GM18499 (cell line): ENCODE measurements at regions not wholly inside any gene's neighbourhood (a gene's known extent, or its start where the extent isn't known, plus 50 kb on each side); places are given as distances from the start of the nearest gene placed in this dataset.

Experiments used
- ATAC-seq: cut with Tn5 transposase; IDR thresholded peaks from one replicate; pipeline ENCODE4 v1.9.1; 2021; ENCODE audit warnings: moderate number of reproducible peaks; ENCODE audit not compliant: insufficient read depth, unreplicated experiment

- no peak for ATAC-seq
Measured at GRCh38 chr11:37088573-37088910, 490.5 kb upstream of the RAG2 start.

- ATAC-seq = no peak
Measured at GRCh38 chr11:37087650-37088572, 489.9 kb upstream of the RAG2 start.

GRCh38 chr11:37078521-37078920, 480.5 kb upstream of the RAG2 start:
- ATAC-seq = no peak

- no peak for ATAC-seq
Measured at GRCh38 chr11:37076866-37077265, 478.8 kb upstream of the RAG2 start.

GRCh38 chr11:37072538-37073055, 474.6 kb upstream of the RAG2 start:
- ATAC-seq = no peak

GRCh38 chr11:37050311-37050710, 452.3 kb upstream of the RAG2 start:
- no peak for ATAC-seq

- ATAC-seq = no peak
Measured at GRCh38 chr11:37040921-37041320, 442.9 kb upstream of the RAG2 start.

GRCh38 chr11:37038911-37039310, 440.9 kb upstream of the RAG2 start:
- no peak for ATAC-seq

GRCh38 chr11:37026741-37027140, 428.7 kb upstream of the RAG2 start:
- no peak for ATAC-seq

- no peak for ATAC-seq
Measured at GRCh38 chr11:37026326-37026725, 428.3 kb upstream of the RAG2 start.

GRCh38 chr11:37006563-37006962, 408.5 kb upstream of the RAG2 start:
- ATAC-seq = no peak

- no peak for ATAC-seq
Measured at GRCh38 chr11:37002831-37003230, 404.8 kb upstream of the RAG2 start.

- no peak for ATAC-seq
Measured at GRCh38 chr11:36997656-36998055, 399.6 kb upstream of the RAG2 start.

GRCh38 chr11:36996795-36997194, 398.8 kb upstream of the RAG2 start:
- no peak for ATAC-seq

GRCh38 chr11:36994208-36994607, 396.2 kb upstream of the RAG2 start:
- no peak for ATAC-seq

- no peak for ATAC-seq
Measured at GRCh38 chr11:36988556-36988955, 390.5 kb upstream of the RAG2 start.

GRCh38 chr11:36985562-36985961, 387.5 kb upstream of the RAG2 start:
- ATAC-seq = no peak

- ATAC-seq = no peak
Measured at GRCh38 chr11:36976741-36977140, 378.7 kb upstream of the RAG2 start.

- ATAC-seq = no peak
Measured at GRCh38 chr11:36974771-36975170, 376.7 kb upstream of the RAG2 start.

GRCh38 chr11:36953976-36954375, 355.9 kb upstream of the RAG2 start:
- ATAC-seq = no peak

GRCh38 chr11:36948460-36949127, 350.6 kb upstream of the RAG2 start:
- ATAC-seq = no peak

- no peak for ATAC-seq
Measured at GRCh38 chr11:36945384-36945783, 347.3 kb upstream of the RAG2 start.
